ENCODE measurements at regions not wholly inside any gene's neighbourhood (a gene's known extent, or its start where the extent isn't known, plus 50 kb on each side); places are given as distances from the start of the nearest gene placed in this dataset.
"Not testable (repeated sequence)": the region's sequence is repeated elsewhere in the genome, so short reads cannot be mapped to it uniquely, and the experiment has no call there.

DNA sequence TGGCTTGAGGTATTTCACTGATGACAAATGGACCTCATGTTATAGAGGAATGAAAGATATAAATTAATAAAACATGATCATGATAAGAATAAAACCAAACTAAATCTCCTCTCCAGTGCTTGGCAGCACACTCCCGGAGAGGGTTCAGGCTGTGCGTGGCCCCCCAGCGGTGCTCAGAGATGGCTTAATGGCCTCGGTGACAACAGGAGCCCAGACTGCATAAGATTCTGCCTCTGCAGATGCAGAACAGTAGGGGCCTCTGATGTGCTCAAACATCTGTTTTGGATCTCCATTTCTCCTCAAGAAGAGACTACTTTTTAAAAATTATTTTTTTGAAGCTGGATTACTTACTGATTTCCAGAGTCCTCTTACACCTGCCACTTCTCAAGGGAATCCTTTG lies 67.0 kb upstream of the CHD6 start:
- not testable (repeated sequence) for TF ChIP-seq EZH2 (IDR thresholded peaks at IDR 0.05); POLR2AphosphoS5 (IDR thresholded peaks at IDR 0.05; ENCODE audit: borderline replicate concordance, low read depth, low read length)

Measured in SK-N-MC (cell line).